Tibial artery (tissue), 4 donors: ENCODE measurements at regions not wholly inside any gene's neighbourhood (a gene's known extent, or its start where the extent isn't known, plus 50 kb on each side); places are given as distances from the start of the nearest gene placed in this dataset.
A peak's percentile ranks its signal among the peaks of the same experiment; 100 is the strongest.

ENCODE experiments used
- DNase-seq, 2 donors: peaks; one replicate each; pipeline ENCODE4 v3.0.0-alpha.2; 2019
- H3K27ac ChIP-seq, 2 donors: fragments of 200-600 bp; sonication (generic) in 1 of 2; 1 replicate in 1 of 2; 2 replicates in 1 of 2; pipeline ENCODE4 v1.5.1; 2018 to 2019; ENCODE audit warnings: mild to moderate bottlenecking in 1 of 2
- H3K27me3 ChIP-seq, 2 donors: fragments of 200-600 bp; sonication (generic) in 1 of 2; one replicate each; pipeline versions ENCODE4 v1.5.1 to v1.6.0; 2016 to 2019
- H3K36me3 ChIP-seq, 3 donors: fragments of 200-600 bp; sonication (generic) in 2 of 3; one replicate each; pipeline ENCODE4 v1.5.1; 2016 to 2019; ENCODE audit warnings: mild to moderate bottlenecking in 2 of 3
- H3K4me1 ChIP-seq, 4 donors: fragments of 200-600 bp; sonication (generic) in 2 of 4; 1 replicate in 3 of 4; 2 replicates in 1 of 4; pipeline ENCODE4 v1.5.1; 2016 to 2019
- H3K4me3 ChIP-seq, 2 donors: fragments of 200-600 bp; sonication (generic) in 1 of 2; 1 replicate in 1 of 2; 2 replicates in 1 of 2; pipeline ENCODE4 v1.5.1; 2018 to 2019; ENCODE audit warnings: mild to moderate bottlenecking in 2 of 2
- H3K9me3 ChIP-seq, 3 donors: fragments of 200-600 bp; sonication (generic) in 1 of 3; one replicate each; pipeline ENCODE4 v1.5.1; 2016 to 2019
- intact Hi-C: fragments of 100-400 bp; cut with DNase I; formaldehyde crosslinking; loops from one replicate; pipeline ENCODE4 v1.15.0; 2023; ENCODE audit warnings: low total_unique reads
- TF ChIP-seq, protein P1 (sequence below), 2 experiments: fragments of 200-600 bp in 1 of 2; fragments of 450-650 bp in 1 of 2; IDR thresholded peaks; one replicate each; pipeline ENCODE4 v1.5.1; 2017 to 2019; ENCODE audit warnings: antibody characterized with exemption in 2 of 2, mild to moderate bottlenecking in 1 of 2, moderate library complexity in 1 of 2

DNA sequence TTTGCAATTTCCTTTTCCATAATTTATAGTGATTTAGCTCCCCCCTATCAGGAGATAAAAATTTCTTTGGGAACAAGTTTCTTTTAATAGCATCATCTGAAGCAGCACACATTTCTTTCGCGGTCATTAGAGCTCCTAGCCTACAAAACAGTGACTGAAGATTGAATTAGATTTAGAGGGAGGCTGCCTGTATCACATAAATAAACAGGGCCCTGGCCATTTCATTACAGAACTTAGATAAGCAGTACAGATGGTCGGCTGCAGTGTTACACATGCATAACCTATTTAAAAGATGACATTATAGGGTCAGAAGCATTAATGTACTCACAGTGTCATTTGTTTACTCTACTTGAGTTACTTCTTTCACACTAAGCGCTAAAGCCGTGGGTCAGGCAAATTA is 81.4 kb upstream of the SLC25A26 start:
- no peak for DNase-seq
- intact Hi-C loops, result loop anchor here (5.0 to 10.0 kb wide), 3 partner anchors 105 to 352 kb away; partner anchors contain the start of gene MAGI1

DNA sequence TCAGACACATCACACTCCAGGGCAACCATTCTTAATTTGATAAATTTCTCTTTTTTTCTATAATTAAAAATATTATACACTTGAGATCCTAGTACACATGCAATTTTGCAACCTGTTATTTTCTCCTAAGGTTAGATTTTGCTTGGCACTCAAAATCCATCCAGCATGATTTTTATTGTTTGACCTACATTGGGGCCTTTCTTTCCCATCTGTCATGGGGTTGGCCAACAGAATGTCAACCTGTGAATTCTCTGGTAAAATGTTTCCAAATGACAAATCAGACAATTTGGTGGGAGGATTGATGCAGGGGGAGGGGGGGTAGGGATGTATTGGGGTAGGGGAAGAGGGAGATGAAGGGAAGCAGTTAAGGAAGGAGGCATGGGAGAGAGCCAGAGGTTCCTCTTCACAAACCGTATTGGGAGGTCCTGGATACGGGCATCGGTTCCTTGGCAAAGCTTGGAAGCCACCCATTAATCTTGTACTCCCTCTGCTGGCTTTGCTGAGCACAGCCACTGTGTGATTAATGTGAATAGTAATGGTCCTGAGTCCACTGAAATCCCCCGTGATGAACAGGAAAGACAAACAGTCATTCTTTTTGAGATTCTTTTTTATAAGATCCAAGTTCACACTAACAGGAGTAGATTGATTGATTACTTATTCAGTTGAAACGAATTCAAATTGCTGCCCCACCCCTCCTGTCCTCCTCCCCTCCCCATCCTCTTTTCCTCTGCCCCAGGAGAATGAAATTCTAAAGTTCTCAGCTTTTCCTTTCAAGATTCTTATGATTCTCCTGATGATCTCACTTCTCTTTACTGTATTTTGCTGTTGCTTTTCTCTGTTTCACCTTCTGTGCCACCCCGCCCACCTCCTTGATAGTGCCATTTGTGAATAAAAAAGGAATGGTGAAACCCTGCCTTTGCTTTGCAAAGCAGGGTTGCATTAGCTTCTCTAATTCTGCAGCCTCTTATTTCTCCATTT is 82.2 kb upstream of the SLC25A26 start:
- H3K27me3 ChIP-seq, result no peaks in the 10 kb centered on the region
- H3K36me3 ChIP-seq, result no peaks in the 10 kb centered on the region
- no peak overlapping the region for H3K27ac ChIP-seq
- H3K9me3 ChIP-seq, result no peaks in the 10 kb centered on the region
- no peak overlapping the region for H3K4me3 ChIP-seq
- H3K4me1 ChIP-seq, result peaks cover 0 to 7% (median 3%) of the 10 kb centered on the region in 4 donors
- DNase-seq, result peak; percentile 39 to 69
- TF ChIP-seq, protein P1, sequence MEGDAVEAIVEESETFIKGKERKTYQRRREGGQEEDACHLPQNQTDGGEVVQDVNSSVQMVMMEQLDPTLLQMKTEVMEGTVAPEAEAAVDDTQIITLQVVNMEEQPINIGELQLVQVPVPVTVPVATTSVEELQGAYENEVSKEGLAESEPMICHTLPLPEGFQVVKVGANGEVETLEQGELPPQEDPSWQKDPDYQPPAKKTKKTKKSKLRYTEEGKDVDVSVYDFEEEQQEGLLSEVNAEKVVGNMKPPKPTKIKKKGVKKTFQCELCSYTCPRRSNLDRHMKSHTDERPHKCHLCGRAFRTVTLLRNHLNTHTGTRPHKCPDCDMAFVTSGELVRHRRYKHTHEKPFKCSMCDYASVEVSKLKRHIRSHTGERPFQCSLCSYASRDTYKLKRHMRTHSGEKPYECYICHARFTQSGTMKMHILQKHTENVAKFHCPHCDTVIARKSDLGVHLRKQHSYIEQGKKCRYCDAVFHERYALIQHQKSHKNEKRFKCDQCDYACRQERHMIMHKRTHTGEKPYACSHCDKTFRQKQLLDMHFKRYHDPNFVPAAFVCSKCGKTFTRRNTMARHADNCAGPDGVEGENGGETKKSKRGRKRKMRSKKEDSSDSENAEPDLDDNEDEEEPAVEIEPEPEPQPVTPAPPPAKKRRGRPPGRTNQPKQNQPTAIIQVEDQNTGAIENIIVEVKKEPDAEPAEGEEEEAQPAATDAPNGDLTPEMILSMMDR (IDR thresholded peaks at IDR 0.05), result peak; percentile 83 to 87
- intact Hi-C loops, result loop anchor here (5.0 to 10.0 kb wide), 3 partner anchors 104 to 351 kb away; partner anchors contain the start of gene MAGI1

More for the DNA sequence above, 81.4 kb upstream of the SLC25A26 start:
- Histone ChIP-seq H3K4me1 (peaks cover 0 to 7% (median 3%) of the 10 kb centered on the region in 4 donors), H3K27me3 (no peaks in the 10 kb centered on the region), H3K36me3 (no peaks in the 10 kb centered on the region), H3K27ac (no peak overlapping the region), H3K4me3 (no peak overlapping the region), H3K9me3 (no peaks in the 10 kb centered on the region)
- TF ChIP-seq, protein P1 (IDR thresholded peaks at IDR 0.05), result no peak

DNA sequence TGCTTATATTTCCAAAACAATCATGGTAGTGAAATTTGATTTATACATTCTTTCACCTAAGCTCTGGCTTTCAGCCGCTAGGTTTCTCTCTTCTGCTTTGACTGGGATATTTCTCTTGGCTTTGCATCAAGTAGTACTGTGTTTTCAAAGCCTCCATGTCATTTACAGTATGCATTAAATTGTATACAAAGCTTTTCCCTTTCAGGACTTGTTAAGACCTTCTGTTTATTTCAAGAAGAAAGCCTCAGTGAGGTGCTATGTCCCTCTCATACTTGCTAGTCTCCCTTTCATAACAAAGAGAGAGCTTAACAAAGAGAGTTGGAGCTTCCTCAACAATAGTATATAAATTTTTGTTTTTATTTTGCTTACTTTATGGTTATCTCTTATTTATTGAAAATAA is 84.2 kb upstream of the SLC25A26 start:
- TF ChIP-seq, protein P1 (IDR thresholded peaks at IDR 0.05), result no peak
- H3K9me3 ChIP-seq, result no peaks in the 10 kb centered on the region
- H3K4me3 ChIP-seq, result no peak overlapping the region
- no peak for DNase-seq
- H3K27me3 ChIP-seq, result no peaks in the 10 kb centered on the region
- peaks cover 0 to 7% (median 3%) of the 10 kb centered on the region in 4 donors for H3K4me1 ChIP-seq
- intact Hi-C loops, result loop anchor here (5.0 to 10.0 kb wide), 3 partner anchors 102 to 349 kb away; partner anchors contain the start of gene MAGI1
- no peaks in the 10 kb centered on the region for H3K36me3 ChIP-seq
- no peak overlapping the region for H3K27ac ChIP-seq

DNA sequence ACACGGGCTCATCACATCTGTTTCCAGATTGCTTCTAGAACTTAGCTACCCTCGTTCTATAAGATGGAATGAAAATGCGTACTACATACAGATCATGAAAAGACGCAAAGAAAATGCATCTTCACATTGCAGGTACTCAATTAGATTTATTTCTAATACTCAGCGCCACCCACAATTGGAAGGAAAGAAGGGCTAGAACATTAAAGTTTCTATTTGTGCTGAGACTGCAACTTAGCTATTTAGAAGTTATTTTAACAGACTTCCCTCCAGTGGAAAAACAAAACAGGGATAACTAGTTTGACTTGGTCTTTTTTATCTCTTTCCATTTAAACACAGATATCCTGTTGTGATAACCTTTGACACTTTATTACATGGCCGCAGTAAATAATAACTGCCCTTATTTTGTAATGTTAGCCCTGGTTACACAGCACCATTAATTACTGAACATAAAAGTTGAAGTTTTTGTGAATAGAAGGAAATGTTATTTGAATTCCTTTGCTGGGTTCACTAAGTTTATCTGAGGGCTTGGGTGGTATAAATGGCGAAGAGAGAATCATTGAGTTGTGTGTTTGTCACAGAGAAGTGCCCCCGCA is 86.9 kb upstream of the SLC25A26 start:
- DNase-seq, result no peak
- intact Hi-C loops, result loop anchor here (10.0 kb wide), 1 partner anchor 99 kb away; the partner anchor contains the start of gene MAGI1
- TF ChIP-seq, protein P1 (IDR thresholded peaks at IDR 0.05), result no peak
- H3K9me3 ChIP-seq, result no peaks in the 10 kb centered on the region
- H3K27me3 ChIP-seq, result no peaks in the 10 kb centered on the region
- no peak overlapping the region for H3K27ac ChIP-seq
- H3K36me3 ChIP-seq, result no peaks in the 10 kb centered on the region
- peaks cover 0 to 5% (median 1%) of the 10 kb centered on the region in 4 donors for H3K4me1 ChIP-seq
- H3K4me3 ChIP-seq, result no peak overlapping the region

DNA sequence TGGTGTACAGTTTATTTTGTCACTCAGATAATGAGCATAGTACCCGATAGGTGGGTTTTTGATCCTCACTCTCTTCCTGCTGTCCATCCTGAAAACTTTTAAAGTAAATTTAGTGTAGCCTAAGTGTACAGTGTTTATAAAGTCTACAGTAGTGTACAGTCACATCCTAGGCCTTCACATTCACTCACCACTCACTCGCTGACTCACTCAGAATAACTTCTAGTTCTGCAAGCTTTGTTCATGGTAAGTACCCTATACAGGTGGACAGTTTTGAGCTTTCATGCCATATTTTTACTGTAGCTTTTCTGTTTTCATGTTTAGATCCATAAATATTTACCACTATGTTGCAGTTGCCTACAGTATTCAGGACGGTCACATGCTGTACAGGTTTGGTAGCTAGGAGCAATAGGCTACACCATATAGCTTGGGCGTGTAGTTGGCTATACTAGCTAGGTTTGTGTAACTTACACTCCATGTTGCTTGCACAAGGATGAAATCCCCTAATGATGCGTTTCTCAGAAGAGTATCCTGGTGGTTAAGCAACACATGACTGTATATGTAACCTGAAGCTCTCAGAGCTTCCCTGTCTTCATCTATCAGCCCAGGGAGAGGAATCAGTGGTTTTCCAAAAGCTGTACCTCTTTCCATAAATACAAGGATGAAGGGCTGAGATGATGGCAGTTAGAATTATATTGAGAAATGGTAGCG is 87.6 kb upstream of the SLC25A26 start:
- TF ChIP-seq, protein P1 (IDR thresholded peaks at IDR 0.05), result no peak
- intact Hi-C loops, result loop anchor here (10.0 kb wide), 1 partner anchor 98 kb away; the partner anchor contains the start of gene MAGI1

More for the DNA sequence above, 87.6 kb upstream of the SLC25A26 start:
- no peak overlapping the region for H3K27ac ChIP-seq
- no peak for DNase-seq
- no peaks in the 10 kb centered on the region for H3K4me1 ChIP-seq
- no peaks in the 10 kb centered on the region for H3K27me3 ChIP-seq
- no peaks in the 10 kb centered on the region for H3K36me3 ChIP-seq
- H3K9me3 ChIP-seq, result no peaks in the 10 kb centered on the region
- H3K4me3 ChIP-seq, result no peak overlapping the region
